NCI-H2227 (cell line): ENCODE measurements at regions not wholly inside any gene's neighbourhood (a gene's known extent, or its start where the extent isn't known, plus 50 kb on each side); places are given as distances from the start of the nearest gene placed in this dataset.

Source experiments
- DNase-seq: peaks from one replicate; lab custom pipeline; 2025; ENCODE audit not compliant: unreplicated experiment; lab: John Stamatoyannopoulos, UW

- no peak for DNase-seq
Observed at GRCh38 chr2:57981083-57981768, 65.4 kb upstream of the VRK2 start.

GRCh38 chr2:57987835-57988573 lies 58.6 kb upstream of the VRK2 start:
- no peak for DNase-seq

- no peak for DNase-seq
Observed at GRCh38 chr2:57990118-57990725, 56.4 kb upstream of the VRK2 start.
